ENCODE measurements at regions not wholly inside any gene's neighbourhood (a gene's known extent, or its start where the extent isn't known, plus 50 kb on each side); places are given as distances from the start of the nearest gene placed in this dataset.

DNA sequence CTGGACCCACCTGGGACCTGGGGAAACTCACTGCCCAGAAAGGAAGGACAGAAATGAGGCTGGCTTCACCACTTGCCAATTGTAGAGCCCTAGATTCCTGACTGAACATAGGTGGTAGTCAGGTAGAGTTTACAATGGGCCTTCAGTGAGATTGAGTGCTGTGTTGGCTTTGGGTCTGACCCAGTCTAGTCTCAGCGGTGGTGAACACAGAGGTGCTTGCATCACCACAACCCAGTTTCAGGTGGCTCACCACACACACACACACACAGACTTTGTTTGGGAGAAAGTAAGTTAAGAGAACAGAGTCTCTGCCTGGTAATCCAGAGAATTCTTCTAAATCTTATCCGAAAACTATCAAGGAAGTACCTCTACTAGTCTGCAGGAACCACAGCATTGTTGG, 266.1 kb upstream of the EPHA7 start:
- DNase-seq (no peak), ATAC-seq (no peak)
- Histone ChIP-seq H3K36me3 (no peaks in the 10 kb centered on the region), H3K4me1 (no peaks in the 10 kb centered on the region), H3K27me3 (ENCODE audit: low read depth) (no peaks in the 10 kb centered on the region), H3K27ac (no peak overlapping the region), H3K4me3 (no peak overlapping the region), H3K9me3 (no peaks in the 10 kb centered on the region)
- TF ChIP-seq, protein P1, sequence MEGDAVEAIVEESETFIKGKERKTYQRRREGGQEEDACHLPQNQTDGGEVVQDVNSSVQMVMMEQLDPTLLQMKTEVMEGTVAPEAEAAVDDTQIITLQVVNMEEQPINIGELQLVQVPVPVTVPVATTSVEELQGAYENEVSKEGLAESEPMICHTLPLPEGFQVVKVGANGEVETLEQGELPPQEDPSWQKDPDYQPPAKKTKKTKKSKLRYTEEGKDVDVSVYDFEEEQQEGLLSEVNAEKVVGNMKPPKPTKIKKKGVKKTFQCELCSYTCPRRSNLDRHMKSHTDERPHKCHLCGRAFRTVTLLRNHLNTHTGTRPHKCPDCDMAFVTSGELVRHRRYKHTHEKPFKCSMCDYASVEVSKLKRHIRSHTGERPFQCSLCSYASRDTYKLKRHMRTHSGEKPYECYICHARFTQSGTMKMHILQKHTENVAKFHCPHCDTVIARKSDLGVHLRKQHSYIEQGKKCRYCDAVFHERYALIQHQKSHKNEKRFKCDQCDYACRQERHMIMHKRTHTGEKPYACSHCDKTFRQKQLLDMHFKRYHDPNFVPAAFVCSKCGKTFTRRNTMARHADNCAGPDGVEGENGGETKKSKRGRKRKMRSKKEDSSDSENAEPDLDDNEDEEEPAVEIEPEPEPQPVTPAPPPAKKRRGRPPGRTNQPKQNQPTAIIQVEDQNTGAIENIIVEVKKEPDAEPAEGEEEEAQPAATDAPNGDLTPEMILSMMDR (IDR thresholded peaks at IDR 0.05), result no peak
- intact Hi-C loops (cut with DNase I), result no loop called here

DNA sequence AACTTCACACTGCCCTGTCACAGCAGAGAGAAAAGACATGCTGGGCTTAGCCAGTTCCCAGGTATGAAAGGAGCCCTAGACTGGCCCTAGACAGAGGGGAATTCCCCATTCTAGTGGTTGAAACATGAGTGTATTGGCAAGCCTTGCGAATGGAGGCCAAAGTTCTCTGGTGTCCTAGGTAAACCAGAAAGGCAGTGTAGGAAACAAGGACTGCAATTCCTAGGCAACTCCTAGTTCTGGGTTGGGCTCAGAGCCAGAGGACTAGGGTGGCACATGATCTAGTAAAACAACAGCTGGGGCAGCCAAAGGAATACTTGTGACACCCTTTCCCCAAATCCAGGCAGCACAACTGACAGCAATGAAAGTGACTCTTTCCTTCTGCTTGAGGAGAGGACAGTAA, 265.0 kb upstream of the EPHA7 start:
- Histone ChIP-seq H3K27me3 (ENCODE audit: low read depth) (no peaks in the 10 kb centered on the region), H3K4me1 (no peaks in the 10 kb centered on the region), H3K9me3 (no peaks in the 10 kb centered on the region), H3K36me3 (no peaks in the 10 kb centered on the region), H3K4me3 (no peak overlapping the region), H3K27ac (no peak overlapping the region)
- TF ChIP-seq, protein P1 (IDR thresholded peaks at IDR 0.05), result no peak
- intact Hi-C loops (cut with DNase I), result no loop called here
- no peak for ATAC-seq
- no peak for DNase-seq

DNA sequence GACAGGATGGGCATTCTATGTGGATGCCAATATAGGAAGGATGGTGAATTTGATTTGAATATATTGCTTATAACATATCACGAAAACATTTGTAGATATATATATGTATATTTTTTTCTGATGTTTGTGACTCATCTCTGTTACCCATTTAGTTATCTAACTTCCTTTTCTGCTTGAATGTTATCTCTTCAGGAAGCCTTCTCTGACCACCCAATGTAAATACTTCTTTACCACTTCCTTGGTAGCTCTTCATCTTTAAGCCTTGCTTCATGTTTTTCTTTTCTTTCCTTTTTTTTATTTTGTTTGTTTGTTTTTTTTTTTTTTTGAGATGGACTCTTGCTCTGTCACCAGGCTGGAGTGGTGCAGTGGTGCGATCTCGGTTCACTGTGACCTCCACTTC, 260.5 kb upstream of the EPHA7 start:
- no peak for ATAC-seq
- DNase-seq, result no peak
- H3K27ac ChIP-seq, result no peak overlapping the region
- H3K36me3 ChIP-seq, result no peaks in the 10 kb centered on the region
- no peaks in the 10 kb centered on the region for H3K27me3 ChIP-seq (ENCODE audit: low read depth)
- TF ChIP-seq, protein P1 (IDR thresholded peaks at IDR 0.05), result no peak
- H3K4me3 ChIP-seq, result no peak overlapping the region
- H3K4me1 ChIP-seq, result no peaks in the 10 kb centered on the region
- intact Hi-C loops (cut with DNase I), result no loop called here
- no peaks in the 10 kb centered on the region for H3K9me3 ChIP-seq

DNA sequence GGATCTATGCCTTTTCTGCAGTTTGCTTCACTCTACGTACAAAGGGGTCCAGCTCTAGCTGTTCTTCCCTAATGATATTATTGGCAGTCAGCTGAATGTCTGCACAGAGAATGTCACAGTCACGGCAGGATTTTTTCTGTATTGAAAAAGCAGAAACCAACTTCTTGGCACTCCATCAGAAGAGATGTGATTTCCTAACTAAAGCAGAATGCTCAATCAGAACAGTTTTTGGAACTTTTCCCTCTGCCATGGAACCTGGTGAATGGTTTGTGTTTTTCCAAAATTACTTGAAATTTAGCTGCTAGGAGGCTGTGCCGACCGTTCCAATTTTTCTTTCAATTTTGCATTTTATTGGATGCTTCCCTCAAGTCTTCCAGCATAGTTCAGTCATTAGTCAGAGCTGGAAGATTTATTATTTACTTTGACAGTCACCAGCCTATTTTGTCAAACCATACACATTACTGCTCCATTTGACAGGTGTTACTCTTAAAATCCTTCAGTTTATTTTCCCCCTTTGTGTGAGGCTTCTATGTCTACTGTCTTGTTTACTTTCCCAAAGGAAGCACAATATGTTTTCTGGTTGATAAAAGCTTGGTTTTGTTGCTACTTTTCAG, 259.6 kb upstream of the EPHA7 start:
- no peaks in the 10 kb centered on the region for H3K4me1 ChIP-seq
- ATAC-seq (no peak), DNase-seq (no peak)
- TF ChIP-seq, protein P1 (IDR thresholded peaks at IDR 0.05), result no peak
- no peak overlapping the region for H3K4me3 ChIP-seq
- H3K27ac ChIP-seq, result no peak overlapping the region
- H3K27me3 ChIP-seq (ENCODE audit: low read depth), result no peaks in the 10 kb centered on the region
- no peaks in the 10 kb centered on the region for H3K36me3 ChIP-seq
- no peaks in the 10 kb centered on the region for H3K9me3 ChIP-seq
- intact Hi-C loops (cut with DNase I), result no loop called here

DNA sequence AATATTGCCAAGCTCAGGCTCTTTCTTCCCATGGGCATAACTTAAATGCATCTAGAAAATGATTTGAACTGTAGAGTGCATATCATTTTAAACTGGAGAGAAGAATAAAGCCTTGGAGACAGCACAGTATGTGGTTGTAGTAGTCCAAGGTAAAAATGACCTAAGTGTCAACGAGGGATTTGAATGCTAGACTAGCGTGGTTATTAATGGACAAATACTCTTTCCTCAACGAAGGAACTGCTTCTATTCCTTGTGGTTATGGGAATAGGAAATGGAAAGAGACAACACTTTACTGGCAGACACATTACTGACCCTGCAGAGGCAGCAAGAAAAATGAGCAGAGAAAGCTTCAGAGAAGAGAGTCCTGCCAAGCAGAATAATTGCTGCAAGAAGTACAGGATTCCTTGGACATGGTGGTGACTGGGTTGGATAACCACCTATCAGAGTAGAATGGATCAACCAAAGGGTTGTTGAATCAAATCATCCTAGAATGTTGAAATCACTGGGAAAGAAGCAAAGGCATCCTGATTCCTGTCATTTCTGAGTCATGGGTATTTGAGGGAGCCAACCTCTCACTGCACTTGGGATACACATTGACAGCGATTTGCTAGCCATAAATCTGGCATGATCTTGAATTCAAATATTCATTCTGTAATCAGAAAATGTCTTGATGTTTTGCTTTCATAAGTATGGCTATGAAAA, 258.1 kb upstream of the EPHA7 start:
- DNase-seq (no peak), ATAC-seq (no peak)
- H3K9me3 ChIP-seq, result no peaks in the 10 kb centered on the region
- TF ChIP-seq, protein P1 (IDR thresholded peaks at IDR 0.05), result no peak
- no peak overlapping the region for H3K27ac ChIP-seq
- intact Hi-C loops (cut with DNase I), result no loop called here
- no peaks in the 10 kb centered on the region for H3K4me1 ChIP-seq
- H3K27me3 ChIP-seq (ENCODE audit: low read depth), result no peaks in the 10 kb centered on the region
- no peak overlapping the region for H3K4me3 ChIP-seq
- no peaks in the 10 kb centered on the region for H3K36me3 ChIP-seq
